Right lobe of liver (tissue), 4 donors: ENCODE measurements at regions not wholly inside any gene's neighbourhood (a gene's known extent, or its start where the extent isn't known, plus 50 kb on each side); places are given as distances from the start of the nearest gene placed in this dataset.

ENCODE experiments used
- CTCF ChIP-seq, 4 donors: fragments of 200-600 bp in 3 of 4; fragments of 450-650 bp in 1 of 4; IDR thresholded peaks; one replicate each; pipeline versions ENCODE4 v1.5.1 to v1.8.0; 2016 to 2022; ENCODE audit warnings: antibody characterized with exemption in 4 of 4, mild to moderate bottlenecking in 2 of 4
- POLR2A ChIP-seq: fragments of 450-650 bp; IDR thresholded peaks from one replicate; pipeline ENCODE4 v1.6.1; 2017; ENCODE audit warnings: antibody characterized with exemption, mild to moderate bottlenecking
- donor health status: DM: no; HTN: no; CAD: no.
- donor health status: DM: no; HTN: no; CAD: no.
- donor health status: DM: no; HTN: yes; CAD: no.

GRCh38 chr13:84745051-84745551 lies 862.8 kb upstream of the SLITRK1 start:
- no peak for TF ChIP-seq CTCF (IDR thresholded peaks at IDR 0.05)
- TF ChIP-seq POLR2A, result no peak
